ENCODE measurements at regions not wholly inside any gene's neighbourhood (a gene's known extent, or its start where the extent isn't known, plus 50 kb on each side); places are given as distances from the start of the nearest gene placed in this dataset.
"Not testable (repeated sequence)": the region's sequence is repeated elsewhere in the genome, so short reads cannot be mapped to it uniquely, and the experiment has no call there.

DNA sequence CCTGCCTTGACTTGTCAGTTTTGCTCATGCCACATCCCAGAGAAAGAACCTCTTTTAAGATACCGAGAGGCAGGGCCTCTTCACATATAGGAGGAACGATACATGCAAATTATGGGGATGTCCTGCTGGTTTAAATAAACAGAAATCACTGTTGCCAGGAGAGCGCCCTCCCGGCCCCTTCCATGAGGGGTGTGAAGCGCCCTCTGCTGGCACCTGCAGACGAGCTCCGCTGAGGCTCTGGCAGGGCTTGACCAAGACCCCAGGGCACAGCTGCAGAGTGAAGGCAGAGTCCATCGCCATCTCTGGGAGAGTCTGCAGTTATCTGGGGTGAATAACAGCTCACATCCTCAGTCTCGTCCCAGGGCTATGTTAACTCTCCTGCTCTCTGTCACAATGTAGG lies 468.8 kb downstream of the RPIA start:
- TF ChIP-seq, protein P1, sequence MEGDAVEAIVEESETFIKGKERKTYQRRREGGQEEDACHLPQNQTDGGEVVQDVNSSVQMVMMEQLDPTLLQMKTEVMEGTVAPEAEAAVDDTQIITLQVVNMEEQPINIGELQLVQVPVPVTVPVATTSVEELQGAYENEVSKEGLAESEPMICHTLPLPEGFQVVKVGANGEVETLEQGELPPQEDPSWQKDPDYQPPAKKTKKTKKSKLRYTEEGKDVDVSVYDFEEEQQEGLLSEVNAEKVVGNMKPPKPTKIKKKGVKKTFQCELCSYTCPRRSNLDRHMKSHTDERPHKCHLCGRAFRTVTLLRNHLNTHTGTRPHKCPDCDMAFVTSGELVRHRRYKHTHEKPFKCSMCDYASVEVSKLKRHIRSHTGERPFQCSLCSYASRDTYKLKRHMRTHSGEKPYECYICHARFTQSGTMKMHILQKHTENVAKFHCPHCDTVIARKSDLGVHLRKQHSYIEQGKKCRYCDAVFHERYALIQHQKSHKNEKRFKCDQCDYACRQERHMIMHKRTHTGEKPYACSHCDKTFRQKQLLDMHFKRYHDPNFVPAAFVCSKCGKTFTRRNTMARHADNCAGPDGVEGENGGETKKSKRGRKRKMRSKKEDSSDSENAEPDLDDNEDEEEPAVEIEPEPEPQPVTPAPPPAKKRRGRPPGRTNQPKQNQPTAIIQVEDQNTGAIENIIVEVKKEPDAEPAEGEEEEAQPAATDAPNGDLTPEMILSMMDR (IDR thresholded peaks at IDR 0.05; ENCODE audit: poor library complexity) = not testable (repeated sequence)
- not testable (repeated sequence) for TF ChIP-seq EZH2 (IDR thresholded peaks at IDR 0.05; ENCODE audit: borderline replicate concordance)

Data from hepatocyte (in vitro differentiated cells).